Activated CD4-positive, alpha-beta T cell treated with anti-CD3 and anti-CD28 coated beads for 36 hours (primary cell): ENCODE measurements at regions not wholly inside any gene's neighbourhood (a gene's known extent, or its start where the extent isn't known, plus 50 kb on each side); places are given as distances from the start of the nearest gene placed in this dataset.

Experiments
- ATAC-seq: fragments of 200-7000 bp; cut with Tn5 transposase; one replicate; pipeline ENCODE4 v1.10.0; 2021; ENCODE audit warnings: mild to moderate bottlenecking, moderate library complexity
- CTCF ChIA-PET: fragments of 350-600 bp; sonication (Branson Sonifier 250); formaldehyde crosslinking; loops from one replicate; lab custom pipeline; 2021; ENCODE audit warnings: antibody characterized with exemption; lab: Charles Lee
- POLR2A ChIA-PET: fragments of 350-600 bp; sonication (Branson Sonifier 250); formaldehyde crosslinking; loops from one replicate; lab custom pipeline; 2021; ENCODE audit warnings: antibody characterized with exemption, inconsistent platforms; lab: Charles Lee
- DNase-seq: peaks from one replicate; pipeline ENCODE4 v3.0.0-alpha.2; 2020
- H3K27ac Mint-ChIP-seq: one replicate; pipeline ENCODE4 v1.8.0; 2021; ENCODE audit warnings: mixed read lengths
- H3K27me3 Mint-ChIP-seq: one replicate; pipeline ENCODE4 v1.8.0; 2021; ENCODE audit warnings: mixed read lengths
- H3K36me3 Mint-ChIP-seq: one replicate; pipeline ENCODE4 v1.8.0; 2021; ENCODE audit warnings: low read depth, mixed read lengths
- H3K4me1 Mint-ChIP-seq: one replicate; pipeline ENCODE4 v1.8.0; 2021; ENCODE audit warnings: mixed read lengths
- H3K4me3 Mint-ChIP-seq: one replicate; pipeline ENCODE4 v1.8.0; 2021; ENCODE audit warnings: mild to moderate bottlenecking, moderate library complexity, mixed read lengths
- H3K9me3 Mint-ChIP-seq: one replicate; pipeline ENCODE4 v1.8.0; 2021; ENCODE audit warnings: low read depth, mixed read lengths
- intact Hi-C, 2 experiments: fragments of 100-400 bp; cut with DNase I in 1 of 2; cut with micrococcal nuclease in 1 of 2; formaldehyde crosslinking; loops; one replicate each; pipeline versions ENCODE4 v1.14.2 to v1.15.1; 2022 to 2024; cut with DNase I, micrococcal nuclease

- ATAC-seq (no peak), DNase-seq (no peak)
- intact Hi-C loops, result no loop called here
- Mint-ChIP-seq H3K4me3 (no peak overlapping the region), H3K27me3 (peaks cover 18% of the 10 kb centered on the region), H3K9me3 (peaks cover 3% of the 10 kb centered on the region), H3K27ac (no peak overlapping the region), H3K4me1 (no peaks in the 10 kb centered on the region), H3K36me3 (no peaks in the 10 kb centered on the region)
- ChIA-PET POLR2A (no interaction called here), CTCF (no interaction called here)
Observed at GRCh38 chr6:40188931-40189330, 254.7 kb upstream of the MOCS1 start.

- Mint-ChIP-seq H3K4me3 (no peak overlapping the region), H3K36me3 (no peaks in the 10 kb centered on the region), H3K9me3 (peaks cover 12% of the 10 kb centered on the region), H3K27ac (no peak overlapping the region), H3K4me1 (no peaks in the 10 kb centered on the region), H3K27me3 (peaks cover 21% of the 10 kb centered on the region)
- intact Hi-C loops, result no loop called here
- ChIA-PET POLR2A (no interaction called here), CTCF (no interaction called here)
- no peak for ATAC-seq
- DNase-seq, result no peak
Observed at GRCh38 chr6:40187535-40188144, 253.4 kb upstream of the MOCS1 start.

GRCh38 chr6:40185486-40185885 lies 251.2 kb upstream of the MOCS1 start:
- POLR2A ChIA-PET, result no interaction called here
- H3K27me3 Mint-ChIP-seq, result peaks cover 24% of the 10 kb centered on the region
- CTCF ChIA-PET, result no interaction called here

GRCh38 chr6:40183902-40184301 lies 249.6 kb upstream of the MOCS1 start:
- no peaks in the 10 kb centered on the region for H3K4me1 Mint-ChIP-seq
- ChIA-PET CTCF (no interaction called here), POLR2A (no interaction called here)
- H3K4me3 Mint-ChIP-seq, result no peak overlapping the region
- no peaks in the 10 kb centered on the region for H3K36me3 Mint-ChIP-seq
- no peak for DNase-seq
- peaks cover 12% of the 10 kb centered on the region for H3K9me3 Mint-ChIP-seq
- H3K27ac Mint-ChIP-seq, result no peak overlapping the region
- intact Hi-C loops, result no loop called here
- peaks cover 26% of the 10 kb centered on the region for H3K27me3 Mint-ChIP-seq
- no peak for ATAC-seq

More at GRCh38 chr6:40185486-40185885, 251.2 kb upstream of the MOCS1 start:
- ATAC-seq, result no peak
- no peak for DNase-seq
- peaks cover 12% of the 10 kb centered on the region for H3K9me3 Mint-ChIP-seq
- no peak overlapping the region for H3K4me3 Mint-ChIP-seq
- no peaks in the 10 kb centered on the region for H3K36me3 Mint-ChIP-seq
- intact Hi-C loops, result no loop called here
- no peak overlapping the region for H3K27ac Mint-ChIP-seq
- H3K4me1 Mint-ChIP-seq, result no peaks in the 10 kb centered on the region

GRCh38 chr6:40181367-40181766 lies 247.1 kb upstream of the MOCS1 start:
- ATAC-seq (no peak), DNase-seq (no peak)
- Mint-ChIP-seq H3K9me3 (peaks cover 12% of the 10 kb centered on the region), H3K36me3 (no peaks in the 10 kb centered on the region), H3K27ac (no peak overlapping the region), H3K4me3 (no peak overlapping the region), H3K4me1 (no peaks in the 10 kb centered on the region), H3K27me3 (peaks cover 24% of the 10 kb centered on the region)
- ChIA-PET POLR2A (no interaction called here), CTCF (no interaction called here)
- intact Hi-C loops, result no loop called here

GRCh38 chr6:40180271-40180670 lies 246.0 kb upstream of the MOCS1 start:
- H3K36me3 Mint-ChIP-seq, result no peaks in the 10 kb centered on the region
- H3K27ac Mint-ChIP-seq, result no peak overlapping the region
- H3K9me3 Mint-ChIP-seq, result peaks cover 12% of the 10 kb centered on the region
- no peaks in the 10 kb centered on the region for H3K4me1 Mint-ChIP-seq
- no peak overlapping the region for H3K4me3 Mint-ChIP-seq
- ChIA-PET POLR2A (no interaction called here), CTCF (no interaction called here)
- DNase-seq (no peak), ATAC-seq (no peak)
- intact Hi-C loops, result no loop called here
- peaks cover 23% of the 10 kb centered on the region for H3K27me3 Mint-ChIP-seq

GRCh38 chr6:40179496-40179895 lies 245.2 kb upstream of the MOCS1 start:
- ChIA-PET CTCF (no interaction called here), POLR2A (no interaction called here)
- Mint-ChIP-seq H3K9me3 (peaks cover 12% of the 10 kb centered on the region), H3K27me3 (peaks cover 20% of the 10 kb centered on the region), H3K4me1 (no peaks in the 10 kb centered on the region), H3K4me3 (no peak overlapping the region), H3K36me3 (no peaks in the 10 kb centered on the region), H3K27ac (no peak overlapping the region)
- DNase-seq (no peak), ATAC-seq (no peak)
- intact Hi-C loops, result no loop called here

GRCh38 chr6:40177598-40177997 lies 243.3 kb upstream of the MOCS1 start:
- peaks cover 18% of the 10 kb centered on the region for H3K27me3 Mint-ChIP-seq
- H3K4me1 Mint-ChIP-seq, result no peaks in the 10 kb centered on the region
- CTCF ChIA-PET, result no interaction called here

GRCh38 chr6:40176152-40176551 lies 241.9 kb upstream of the MOCS1 start:
- intact Hi-C loops, result no loop called here
- Mint-ChIP-seq H3K4me1 (no peaks in the 10 kb centered on the region), H3K4me3 (no peak overlapping the region), H3K9me3 (no peaks in the 10 kb centered on the region), H3K36me3 (no peaks in the 10 kb centered on the region), H3K27ac (no peak overlapping the region), H3K27me3 (peaks cover 18% of the 10 kb centered on the region)
- ChIA-PET CTCF (interaction anchor here (0.7 kb wide), 1 partner anchor 616 kb away, joined by 3 read pairs; no protein-coding TSS in a partner anchor), POLR2A (no interaction called here)
- DNase-seq (no peak), ATAC-seq (no peak)

More at GRCh38 chr6:40177598-40177997, 243.3 kb upstream of the MOCS1 start:
- Mint-ChIP-seq H3K9me3 (no peaks in the 10 kb centered on the region), H3K4me3 (no peak overlapping the region), H3K36me3 (no peaks in the 10 kb centered on the region), H3K27ac (no peak overlapping the region)
- POLR2A ChIA-PET, result no interaction called here
- DNase-seq, result no peak
- intact Hi-C loops, result no loop called here
- no peak for ATAC-seq

- Mint-ChIP-seq H3K27ac (no peak overlapping the region), H3K36me3 (no peaks in the 10 kb centered on the region), H3K27me3 (peaks cover 23% of the 10 kb centered on the region), H3K9me3 (no peaks in the 10 kb centered on the region), H3K4me3 (no peak overlapping the region), H3K4me1 (no peaks in the 10 kb centered on the region)
- DNase-seq (no peak), ATAC-seq (no peak)
- POLR2A ChIA-PET, result no interaction called here
- CTCF ChIA-PET, result interaction anchor here (0.6 kb wide), 1 partner anchor 184 kb away, joined by 3 read pairs; no protein-coding TSS in a partner anchor
- intact Hi-C loops, result no loop called here
Observed at GRCh38 chr6:40172272-40172671, 238.0 kb upstream of the MOCS1 start.

GRCh38 chr6:40171343-40171742 lies 237.1 kb upstream of the MOCS1 start:
- no peak overlapping the region for H3K4me3 Mint-ChIP-seq
- ATAC-seq, result no peak
- no peak overlapping the region for H3K27ac Mint-ChIP-seq
- H3K9me3 Mint-ChIP-seq, result no peaks in the 10 kb centered on the region
- H3K4me1 Mint-ChIP-seq, result no peaks in the 10 kb centered on the region
- no peaks in the 10 kb centered on the region for H3K36me3 Mint-ChIP-seq
- DNase-seq, result no peak
- intact Hi-C loops, result no loop called here
- ChIA-PET CTCF (interaction anchor here (0.6 to 0.7 kb wide), 2 partner anchors 10 to 129 kb away, joined by 3 to 4 read pairs; no protein-coding TSS in a partner anchor), POLR2A (no interaction called here)
- peaks cover 18% of the 10 kb centered on the region for H3K27me3 Mint-ChIP-seq

GRCh38 chr6:40170856-40171255 lies 236.6 kb upstream of the MOCS1 start:
- no peak for DNase-seq
- intact Hi-C loops, result no loop called here
- peaks cover 19% of the 10 kb centered on the region for H3K27me3 Mint-ChIP-seq
- no peaks in the 10 kb centered on the region for H3K36me3 Mint-ChIP-seq
- H3K9me3 Mint-ChIP-seq, result no peaks in the 10 kb centered on the region
- H3K27ac Mint-ChIP-seq, result no peak overlapping the region
- POLR2A ChIA-PET, result no interaction called here
- H3K4me3 Mint-ChIP-seq, result no peak overlapping the region
- no peak for ATAC-seq
- CTCF ChIA-PET, result no interaction called here
- H3K4me1 Mint-ChIP-seq, result no peaks in the 10 kb centered on the region
